Neural progenitor cell (in vitro differentiated cells): ENCODE measurements at regions not wholly inside any gene's neighbourhood (a gene's known extent, or its start where the extent isn't known, plus 50 kb on each side); places are given as distances from the start of the nearest gene placed in this dataset.

Experiments used
- EZH2 ChIP-seq: fragments of 200-600 bp; sonication (generic); IDR thresholded peaks from 2 replicates; pipeline ENCODE4 v1.6.1; 2017; ENCODE audit warnings: antibody characterized with exemption, mild to moderate bottlenecking, moderate library complexity
- TF ChIP-seq, protein P1 (sequence below): fragments of 200-600 bp; sonication (generic); IDR thresholded peaks from 2 replicates; pipeline ENCODE4 v1.5.1; 2017; ENCODE audit warnings: antibody characterized with exemption, mild to moderate bottlenecking

GRCh38 chr17:72360386-72360940 is 239.6 kb downstream of the SOX9 start:
- no peak for TF ChIP-seq EZH2
- TF ChIP-seq, protein P1, sequence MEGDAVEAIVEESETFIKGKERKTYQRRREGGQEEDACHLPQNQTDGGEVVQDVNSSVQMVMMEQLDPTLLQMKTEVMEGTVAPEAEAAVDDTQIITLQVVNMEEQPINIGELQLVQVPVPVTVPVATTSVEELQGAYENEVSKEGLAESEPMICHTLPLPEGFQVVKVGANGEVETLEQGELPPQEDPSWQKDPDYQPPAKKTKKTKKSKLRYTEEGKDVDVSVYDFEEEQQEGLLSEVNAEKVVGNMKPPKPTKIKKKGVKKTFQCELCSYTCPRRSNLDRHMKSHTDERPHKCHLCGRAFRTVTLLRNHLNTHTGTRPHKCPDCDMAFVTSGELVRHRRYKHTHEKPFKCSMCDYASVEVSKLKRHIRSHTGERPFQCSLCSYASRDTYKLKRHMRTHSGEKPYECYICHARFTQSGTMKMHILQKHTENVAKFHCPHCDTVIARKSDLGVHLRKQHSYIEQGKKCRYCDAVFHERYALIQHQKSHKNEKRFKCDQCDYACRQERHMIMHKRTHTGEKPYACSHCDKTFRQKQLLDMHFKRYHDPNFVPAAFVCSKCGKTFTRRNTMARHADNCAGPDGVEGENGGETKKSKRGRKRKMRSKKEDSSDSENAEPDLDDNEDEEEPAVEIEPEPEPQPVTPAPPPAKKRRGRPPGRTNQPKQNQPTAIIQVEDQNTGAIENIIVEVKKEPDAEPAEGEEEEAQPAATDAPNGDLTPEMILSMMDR, result no peak
